ENCODE measurements at regions not wholly inside any gene's neighbourhood (a gene's known extent, or its start where the extent isn't known, plus 50 kb on each side); places are given as distances from the start of the nearest gene placed in this dataset.

GRCh38 chr4:154009788-154010187, 220.9 kb upstream of the SFRP2 start:
- Histone ChIP-seq H3K27me3 (ENCODE audit: control insufficient read depth in 3 of 3, insufficient read depth in 3 of 3, low read length in 2 of 3) (no peaks in the 10 kb centered on the region), H3K4me3 (no peak overlapping the region), H3K9ac (ENCODE audit: insufficient read depth in 1 of 2, low read length in 2 of 2) (no peak overlapping the region), H3K9me3 (ENCODE audit: control insufficient read depth in 4 of 4, insufficient read depth in 3 of 4, low read length in 3 of 4) (peaks cover 0 to 1% (median 0%) of the 10 kb centered on the region in 4 donors), H3K27ac (ENCODE audit: low read depth in 1 of 2, low read length in 1 of 2) (no peak overlapping the region), H3K4me1 (ENCODE audit: control insufficient read depth in 5 of 5, insufficient read depth in 5 of 5, low read length in 5 of 5) (peaks cover 0 to 8% (median 4%) of the 10 kb centered on the region in 5 donors), H3K36me3 (ENCODE audit: control insufficient read depth in 4 of 4, insufficient read depth in 4 of 4, low read length in 4 of 4) (no peaks in the 10 kb centered on the region)
- DNase-seq = no peak
- TF ChIP-seq, protein P1, sequence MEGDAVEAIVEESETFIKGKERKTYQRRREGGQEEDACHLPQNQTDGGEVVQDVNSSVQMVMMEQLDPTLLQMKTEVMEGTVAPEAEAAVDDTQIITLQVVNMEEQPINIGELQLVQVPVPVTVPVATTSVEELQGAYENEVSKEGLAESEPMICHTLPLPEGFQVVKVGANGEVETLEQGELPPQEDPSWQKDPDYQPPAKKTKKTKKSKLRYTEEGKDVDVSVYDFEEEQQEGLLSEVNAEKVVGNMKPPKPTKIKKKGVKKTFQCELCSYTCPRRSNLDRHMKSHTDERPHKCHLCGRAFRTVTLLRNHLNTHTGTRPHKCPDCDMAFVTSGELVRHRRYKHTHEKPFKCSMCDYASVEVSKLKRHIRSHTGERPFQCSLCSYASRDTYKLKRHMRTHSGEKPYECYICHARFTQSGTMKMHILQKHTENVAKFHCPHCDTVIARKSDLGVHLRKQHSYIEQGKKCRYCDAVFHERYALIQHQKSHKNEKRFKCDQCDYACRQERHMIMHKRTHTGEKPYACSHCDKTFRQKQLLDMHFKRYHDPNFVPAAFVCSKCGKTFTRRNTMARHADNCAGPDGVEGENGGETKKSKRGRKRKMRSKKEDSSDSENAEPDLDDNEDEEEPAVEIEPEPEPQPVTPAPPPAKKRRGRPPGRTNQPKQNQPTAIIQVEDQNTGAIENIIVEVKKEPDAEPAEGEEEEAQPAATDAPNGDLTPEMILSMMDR (IDR thresholded peaks at IDR 0.05; ENCODE audit: control extremely low read depth, extremely low read depth) = no peak
- 74 to 76% methylated on average over 6 of the region's 6 CpGs for WGBS, 2 donors
- ATAC-seq (ENCODE audit: insufficient read depth, low FRiP score) = no peak

GRCh38 chr4:154009191-154009590, 220.3 kb upstream of the SFRP2 start:
- no peak for DNase-seq
- H3K27me3 ChIP-seq (ENCODE audit: control insufficient read depth in 3 of 3, insufficient read depth in 3 of 3, low read length in 2 of 3) = no peaks in the 10 kb centered on the region
- H3K9me3 ChIP-seq (ENCODE audit: control insufficient read depth in 4 of 4, insufficient read depth in 3 of 4, low read length in 3 of 4) = peaks cover 0 to 1% (median 0%) of the 10 kb centered on the region in 4 donors
- no peak overlapping the region for H3K9ac ChIP-seq (ENCODE audit: insufficient read depth in 1 of 2, low read length in 2 of 2)
- no peak overlapping the region for H3K27ac ChIP-seq (ENCODE audit: low read depth in 1 of 2, low read length in 1 of 2)
- no peaks in the 10 kb centered on the region for H3K36me3 ChIP-seq (ENCODE audit: control insufficient read depth in 4 of 4, insufficient read depth in 4 of 4, low read length in 4 of 4)
- WGBS, 2 donors = 87 to 88% methylated on average over 2 of the region's 2 CpGs
- no peak overlapping the region for H3K4me3 ChIP-seq
- TF ChIP-seq, protein P1 (IDR thresholded peaks at IDR 0.05; ENCODE audit: control extremely low read depth, extremely low read depth) = no peak
- no peak for ATAC-seq (ENCODE audit: insufficient read depth, low FRiP score)
- peaks cover 0 to 5% (median 2%) of the 10 kb centered on the region in 5 donors for H3K4me1 ChIP-seq (ENCODE audit: control insufficient read depth in 5 of 5, insufficient read depth in 5 of 5, low read length in 5 of 5)

- peaks cover 0 to 1% (median 0%) of the 10 kb centered on the region in 4 donors for H3K9me3 ChIP-seq (ENCODE audit: control insufficient read depth in 4 of 4, insufficient read depth in 3 of 4, low read length in 3 of 4)
- ATAC-seq (ENCODE audit: insufficient read depth, low FRiP score) = no peak
- H3K4me1 ChIP-seq (ENCODE audit: control insufficient read depth in 5 of 5, insufficient read depth in 5 of 5, low read length in 5 of 5) = peaks cover 0 to 6% (median 0%) of the 10 kb centered on the region in 5 donors
- no peak overlapping the region for H3K9ac ChIP-seq (ENCODE audit: insufficient read depth in 1 of 2, low read length in 2 of 2)
- H3K36me3 ChIP-seq (ENCODE audit: control insufficient read depth in 4 of 4, insufficient read depth in 4 of 4, low read length in 4 of 4) = no peaks in the 10 kb centered on the region
- 87 to 89% methylated on average over 5 of the region's 5 CpGs for WGBS, 2 donors
- DNase-seq = no peak
- no peaks in the 10 kb centered on the region for H3K27me3 ChIP-seq (ENCODE audit: control insufficient read depth in 3 of 3, insufficient read depth in 3 of 3, low read length in 2 of 3)
- no peak overlapping the region for H3K4me3 ChIP-seq
- TF ChIP-seq, protein P1 (IDR thresholded peaks at IDR 0.05; ENCODE audit: control extremely low read depth, extremely low read depth) = no peak
- H3K27ac ChIP-seq (ENCODE audit: low read depth in 1 of 2, low read length in 1 of 2) = peak overlapping the region in 1 of 2 donors; percentile 60
These were observed 216.3 kb upstream of the SFRP2 start for GRCh38 chr4:154005171-154005520.
